ENCODE measurements at regions not wholly inside any gene's neighbourhood (a gene's known extent, or its start where the extent isn't known, plus 50 kb on each side); places are given as distances from the start of the nearest gene placed in this dataset.

DNA sequence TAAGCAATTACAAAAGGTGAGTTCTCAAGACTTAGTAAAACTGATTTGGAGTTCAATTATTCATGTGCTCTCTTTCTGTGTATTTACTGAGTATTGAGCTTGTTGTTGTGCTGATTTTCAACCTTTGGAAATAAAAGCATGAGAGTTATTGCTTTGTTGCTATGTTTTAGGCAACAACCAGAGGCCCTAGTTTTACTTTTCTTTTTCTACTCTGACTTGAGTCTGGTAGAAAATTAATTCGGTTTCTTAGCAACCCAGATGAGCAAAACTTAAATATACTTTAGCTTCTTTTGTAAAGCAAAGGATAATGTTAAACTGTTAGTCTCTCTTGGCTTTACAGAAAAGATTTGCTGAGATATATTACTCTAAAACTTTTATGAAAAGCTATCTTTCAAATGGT, 66.4 kb upstream of the SCIN start:
- TF ChIP-seq POLR2A (IDR thresholded peaks at IDR 0.05) (no peak), POLR2AphosphoS5 (IDR thresholded peaks at IDR 0.05) (no peak)

Data from prostate gland (tissue), 1 donor.